MV-4-11 (cell line): ENCODE measurements at regions not wholly inside any gene's neighbourhood (a gene's known extent, or its start where the extent isn't known, plus 50 kb on each side); places are given as distances from the start of the nearest gene placed in this dataset.

Source experiments
- DNase-seq: peaks from one replicate; lab custom pipeline; 2025; lab: John Stamatoyannopoulos, UW

GRCh38 chr18:70507970-70508369 is 219.1 kb downstream of the SOCS6 start:
- no peak for DNase-seq

GRCh38 chr18:70506511-70506910 is 217.7 kb downstream of the SOCS6 start:
- no peak for DNase-seq

- DNase-seq = no peak
Measured at GRCh38 chr18:70503060-70503459, 214.2 kb downstream of the SOCS6 start.

GRCh38 chr18:70501358-70501757 is 212.5 kb downstream of the SOCS6 start:
- no peak for DNase-seq

GRCh38 chr18:70500748-70501147 is 211.9 kb downstream of the SOCS6 start:
- no peak for DNase-seq

- no peak for DNase-seq
Measured at GRCh38 chr18:70499218-70499691, 210.4 kb downstream of the SOCS6 start.

- no peak for DNase-seq
Measured at GRCh38 chr18:70496353-70497294, 207.8 kb downstream of the SOCS6 start.

- DNase-seq = no peak
Measured at GRCh38 chr18:70494524-70494923, 205.7 kb downstream of the SOCS6 start.

GRCh38 chr18:70493461-70493860 is 204.6 kb downstream of the SOCS6 start:
- DNase-seq = no peak

GRCh38 chr18:70491734-70492348 is 203.0 kb downstream of the SOCS6 start:
- DNase-seq = peak; percentile 48

- DNase-seq = peak; percentile 98
Measured at GRCh38 chr18:70489986-70490933, 201.4 kb downstream of the SOCS6 start.

- DNase-seq = no peak
Measured at GRCh38 chr18:70489571-70489970, 200.7 kb downstream of the SOCS6 start.

- peak; percentile 54 for DNase-seq
Measured at GRCh38 chr18:70469916-70470315, 181.1 kb downstream of the SOCS6 start.

- DNase-seq = no peak
Measured at GRCh38 chr18:70468861-70469547, 180.2 kb downstream of the SOCS6 start.

- DNase-seq = peak; percentile 72
Measured at GRCh38 chr18:70464343-70465114, 175.7 kb downstream of the SOCS6 start.

- no peak for DNase-seq
Measured at GRCh38 chr18:70463085-70463484, 174.2 kb downstream of the SOCS6 start.

GRCh38 chr18:70462078-70462439 is 173.2 kb downstream of the SOCS6 start:
- DNase-seq = peak; percentile 48

- DNase-seq = peak; percentile 54
Measured at GRCh38 chr18:70461323-70462077, 172.7 kb downstream of the SOCS6 start.

GRCh38 chr18:70459731-70460130 is 170.9 kb downstream of the SOCS6 start:
- no peak for DNase-seq

- DNase-seq = no peak
Measured at GRCh38 chr18:70459251-70459650, 170.4 kb downstream of the SOCS6 start.
